ENCODE measurements at regions not wholly inside any gene's neighbourhood (a gene's known extent, or its start where the extent isn't known, plus 50 kb on each side); places are given as distances from the start of the nearest gene placed in this dataset.
"Not testable (repeated sequence)": the region's sequence is repeated elsewhere in the genome, so short reads cannot be mapped to it uniquely, and the experiment has no call there.

DNA sequence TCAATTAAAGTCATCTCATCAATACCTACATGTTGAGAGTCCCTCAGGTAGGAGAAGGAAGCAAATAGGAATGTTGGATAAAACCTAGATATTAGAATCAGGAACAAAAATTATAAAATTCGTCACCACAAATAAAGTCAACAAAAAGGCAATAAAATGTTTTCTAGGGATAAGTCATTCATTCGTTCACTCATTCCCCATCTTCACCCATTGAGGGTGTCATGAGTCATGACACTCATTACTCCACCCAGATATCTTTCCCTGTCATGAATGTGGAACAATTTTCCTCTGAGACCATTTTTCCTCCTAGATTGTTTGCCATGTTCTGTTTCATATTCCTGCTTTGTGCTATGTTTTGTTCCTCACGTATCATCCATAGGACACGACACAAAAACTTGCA is 50.9 kb upstream of the OLIG3 start:
- no peak for DNase-seq

GRCh38 chr6:137547186-137547585 is 53.0 kb upstream of the OLIG3 start:
- DNase-seq: no peak

DNA sequence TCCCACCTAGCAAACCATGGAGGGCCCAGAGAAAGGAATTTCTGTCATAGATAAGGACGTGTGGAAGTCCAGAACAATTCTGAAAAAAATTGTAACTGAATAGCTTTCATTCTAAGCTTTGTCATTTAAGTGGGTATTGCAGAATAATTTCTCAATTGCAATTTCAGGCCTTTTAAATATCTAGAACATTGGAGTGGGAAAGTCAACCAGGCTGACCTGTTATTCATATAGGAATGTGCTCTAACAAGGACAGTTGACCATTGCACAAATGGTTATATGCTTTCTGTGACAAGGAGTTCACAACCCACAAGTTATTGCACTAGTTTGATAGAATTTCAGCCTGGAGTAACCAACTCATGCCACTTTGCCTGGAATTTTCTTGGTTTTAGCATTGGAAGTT is 53.4 kb upstream of the OLIG3 start:
- DNase-seq: no peak

DNA sequence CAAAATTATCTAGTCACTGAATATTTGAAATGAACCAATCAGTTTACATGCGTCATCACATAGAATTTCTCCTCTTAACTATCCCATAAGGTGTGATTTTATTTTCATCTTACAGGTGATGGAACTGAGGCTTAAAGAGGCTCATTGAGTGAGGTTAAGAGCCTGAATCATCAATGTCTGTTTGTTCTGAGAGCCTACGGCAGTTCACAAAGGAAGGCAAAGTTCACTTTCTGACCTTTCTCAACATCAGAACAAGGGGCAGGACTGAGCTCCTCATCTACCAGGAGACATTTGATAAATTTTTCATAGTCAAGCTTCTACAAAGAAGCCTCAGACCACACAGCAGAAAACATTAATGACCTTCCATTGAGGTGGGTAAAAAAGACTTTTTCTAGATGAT is 54.9 kb upstream of the OLIG3 start:
- no peak for DNase-seq

GRCh38 chr6:137550535-137550934 is 56.3 kb upstream of the OLIG3 start:
- no peak for DNase-seq

DNA sequence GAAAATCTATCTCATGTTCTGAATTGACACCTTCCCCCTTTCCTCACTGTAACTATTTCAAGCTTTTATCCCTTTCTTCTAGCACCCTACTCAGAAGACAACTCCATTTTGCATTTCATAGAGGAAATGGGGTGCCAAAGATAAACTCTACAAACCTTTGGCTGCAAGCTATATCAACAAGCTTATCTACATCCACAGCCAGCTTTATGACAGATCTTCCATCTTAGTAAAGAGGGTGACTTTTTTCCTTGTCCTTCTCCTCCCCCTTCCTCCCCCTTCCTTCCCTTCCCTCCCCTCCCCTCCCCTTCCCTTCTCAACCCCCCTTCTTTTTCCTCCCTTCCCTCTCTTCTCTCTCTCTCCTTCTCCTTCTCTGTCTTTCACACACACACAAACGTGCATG is 58.0 kb upstream of the OLIG3 start:
- no peak for DNase-seq

- DNase-seq: no peak
Measured at GRCh38 chr6:137552809-137553208, 58.6 kb upstream of the OLIG3 start.

DNA sequence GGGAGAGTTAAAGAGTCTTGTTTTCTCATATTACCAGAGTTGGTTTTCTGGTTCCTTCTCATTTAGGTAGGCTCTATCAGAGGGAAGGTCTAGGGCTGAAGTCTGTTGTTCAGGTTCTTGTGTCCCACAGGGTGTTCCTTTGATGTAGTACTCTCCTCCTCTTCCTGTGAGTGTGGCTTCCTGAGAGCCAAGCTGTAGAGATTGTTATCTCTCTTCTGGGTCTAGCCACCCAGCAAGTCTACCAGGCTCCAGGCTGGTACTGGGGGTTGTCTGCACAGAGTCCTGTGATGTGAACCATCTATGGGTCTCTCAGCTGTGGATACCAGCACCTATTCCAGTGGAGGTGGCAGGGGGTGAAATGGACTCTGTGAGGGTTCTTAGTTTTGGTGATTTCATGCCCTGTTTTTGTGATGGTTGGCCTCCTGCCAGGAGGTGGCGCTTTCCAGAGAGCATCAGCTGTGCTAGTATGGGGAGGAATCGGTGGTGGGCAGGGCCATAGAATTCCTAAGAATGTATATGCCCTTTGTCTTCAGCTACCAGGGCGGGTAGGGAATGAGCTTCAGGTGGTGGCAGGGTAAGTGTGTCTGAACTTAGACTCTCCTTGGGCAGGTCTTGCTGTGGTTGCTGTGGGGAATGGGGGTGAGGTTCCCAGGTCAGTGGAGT is 65.5 kb upstream of the OLIG3 start:
- DNase-seq: not testable (repeated sequence)

DNA sequence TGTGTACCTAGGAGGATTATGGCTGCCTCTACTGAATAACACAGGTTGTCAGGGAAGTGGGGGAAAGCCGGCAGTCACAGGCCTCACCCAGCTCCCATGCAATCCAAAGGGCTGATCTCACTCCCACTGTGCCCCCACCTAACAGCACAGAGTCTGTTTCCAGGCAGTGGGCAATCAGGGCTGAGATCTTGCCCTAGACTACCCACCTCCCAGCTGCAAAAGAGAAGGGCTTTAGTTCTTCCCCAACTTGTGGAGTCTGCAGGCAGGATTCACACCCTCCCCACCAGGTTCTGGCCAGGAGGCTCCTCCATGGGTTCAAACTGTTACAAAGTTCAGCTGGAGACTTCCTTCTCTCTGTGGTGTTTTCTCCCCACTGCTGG is 66.0 kb upstream of the OLIG3 start:
- DNase-seq: no peak

DNA sequence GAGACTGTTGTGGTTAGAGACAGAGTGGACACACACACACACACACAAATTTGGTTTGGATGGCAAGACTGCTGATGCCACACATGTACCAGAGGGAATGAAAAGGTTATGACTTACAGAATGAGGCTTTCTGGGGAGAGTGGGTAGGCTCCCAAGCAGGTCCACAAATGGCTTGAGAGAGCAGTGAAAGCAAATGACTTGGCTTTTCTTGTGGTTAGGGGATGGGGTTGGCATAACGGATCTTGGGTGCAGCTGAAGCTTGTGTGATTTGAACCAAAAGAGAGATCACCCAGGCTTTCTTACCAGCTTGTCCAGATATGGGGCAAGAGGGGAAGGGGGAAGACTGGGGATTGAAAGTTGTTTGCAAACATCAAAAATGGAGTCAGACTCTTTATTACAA is 73.9 kb upstream of the OLIG3 start:
- no peak for DNase-seq

GRCh38 chr6:137570393-137570792 is 76.2 kb upstream of the OLIG3 start:
- no peak for DNase-seq

DNA sequence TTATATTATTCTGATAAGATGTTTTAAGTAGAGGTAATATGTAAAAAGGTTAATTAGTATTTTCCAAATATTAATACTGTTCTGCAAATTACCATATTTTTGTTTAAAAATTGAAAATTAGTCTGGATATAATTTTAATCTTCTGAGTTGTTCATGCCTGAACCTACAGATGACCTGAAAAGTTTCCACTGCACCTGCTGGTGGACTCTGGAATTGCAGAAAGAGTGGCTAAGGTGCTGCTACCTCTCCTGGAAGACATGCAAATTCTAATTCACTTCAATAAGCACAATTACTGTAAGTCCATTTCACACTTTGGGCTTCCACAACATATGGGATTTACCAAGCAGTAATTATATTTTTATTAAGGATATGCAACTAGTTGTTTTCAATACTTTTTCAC is 77.7 kb upstream of the OLIG3 start:
- peak; percentile 34 to 41 for DNase-seq

GRCh38 chr6:137573739-137574138 is 79.5 kb upstream of the OLIG3 start:
- no peak for DNase-seq

DNA sequence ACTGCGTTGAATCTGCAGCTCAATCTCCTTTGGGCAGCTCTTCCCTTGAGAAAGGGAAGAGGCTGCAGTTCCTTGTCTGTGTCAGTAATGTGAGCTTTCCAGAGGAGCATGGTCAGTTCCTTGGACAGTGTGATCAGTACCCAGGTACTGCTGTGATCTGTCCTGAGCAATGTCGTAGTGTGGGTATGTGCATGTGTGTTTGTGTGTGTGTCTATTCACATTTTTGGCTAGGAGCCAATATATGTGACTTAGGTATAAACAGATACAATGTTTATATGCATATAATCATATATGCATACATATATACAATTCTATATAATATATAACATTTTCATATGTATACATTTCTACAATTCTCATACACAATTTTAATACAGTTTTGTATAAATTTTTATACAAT is 85.4 kb upstream of the OLIG3 start:
- no peak for DNase-seq

DNA sequence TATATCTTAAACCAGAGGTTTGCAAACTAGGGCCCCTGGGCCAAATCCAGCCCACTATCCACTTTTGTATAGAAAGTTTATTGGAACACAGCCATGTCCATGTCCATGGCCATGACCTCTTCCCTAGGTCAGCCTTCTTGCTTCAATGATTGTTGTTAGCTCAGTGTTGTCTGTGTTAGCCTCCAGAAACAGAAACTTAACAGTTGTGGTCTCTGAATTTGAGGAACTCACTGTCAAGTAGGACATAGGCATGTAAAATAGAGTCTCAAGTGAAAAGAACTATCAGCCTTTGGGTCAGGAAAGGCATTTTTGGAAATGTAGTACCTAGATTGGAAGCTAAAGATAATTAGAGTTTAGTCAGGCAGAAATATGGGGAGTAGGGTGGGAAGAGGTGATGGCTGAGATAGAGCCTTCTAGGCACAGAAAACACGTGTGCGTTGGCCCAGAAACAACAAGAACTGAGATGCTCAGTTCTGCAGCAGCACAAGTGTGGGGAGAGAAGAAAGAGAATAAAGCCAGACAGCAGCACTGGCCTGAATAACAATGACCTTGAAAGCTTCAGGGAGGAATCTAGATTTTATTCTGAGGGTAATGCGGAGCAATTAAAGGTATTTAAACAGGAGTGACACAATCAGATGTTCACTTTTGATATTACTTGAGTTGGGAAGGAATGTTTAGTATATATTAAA is 87.0 kb upstream of the OLIG3 start:
- DNase-seq: peak; percentile 21 to 25

GRCh38 chr6:137583519-137583918 is 89.3 kb upstream of the OLIG3 start:
- not testable (repeated sequence) for DNase-seq

- DNase-seq: no peak
Measured at GRCh38 chr6:137588472-137588871, 94.3 kb upstream of the OLIG3 start.

DNA sequence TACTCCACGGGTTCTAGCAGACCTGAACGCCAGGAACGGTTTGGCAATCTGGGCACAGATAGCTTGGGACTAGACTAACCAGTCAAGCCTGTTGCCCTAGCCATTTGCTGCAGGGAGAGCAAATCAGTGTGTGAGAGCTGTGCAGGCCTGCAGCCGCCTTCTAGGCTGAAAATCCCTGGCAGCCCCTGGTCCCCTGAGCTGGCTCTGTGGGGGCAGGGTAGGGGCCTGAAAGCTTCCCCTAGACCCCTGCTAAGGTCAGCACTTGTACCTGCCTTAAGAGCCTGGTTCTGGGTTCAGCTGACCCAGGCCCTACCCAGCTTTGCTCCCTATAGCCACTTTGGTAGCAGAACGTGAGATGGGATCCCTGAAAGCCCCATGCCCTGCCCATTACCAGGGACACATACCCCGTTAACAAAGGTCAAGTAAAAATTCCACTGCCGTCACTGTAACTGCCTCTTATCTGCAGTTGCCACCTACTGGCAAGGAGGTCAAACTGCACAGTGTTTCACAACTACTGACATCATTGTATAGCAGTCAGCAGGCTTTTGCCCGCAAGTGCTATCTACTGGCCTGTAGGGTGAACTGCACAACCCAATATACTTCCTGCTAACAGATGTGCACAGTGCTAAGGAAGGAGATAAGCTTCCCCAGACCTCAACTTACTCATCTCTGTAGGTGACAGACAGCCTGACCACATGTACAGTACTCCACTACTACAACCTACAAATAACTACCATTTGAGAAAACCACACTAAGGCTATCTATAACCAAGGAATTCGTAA is 95.1 kb upstream of the OLIG3 start:
- peak; percentile 34 for DNase-seq

DNA sequence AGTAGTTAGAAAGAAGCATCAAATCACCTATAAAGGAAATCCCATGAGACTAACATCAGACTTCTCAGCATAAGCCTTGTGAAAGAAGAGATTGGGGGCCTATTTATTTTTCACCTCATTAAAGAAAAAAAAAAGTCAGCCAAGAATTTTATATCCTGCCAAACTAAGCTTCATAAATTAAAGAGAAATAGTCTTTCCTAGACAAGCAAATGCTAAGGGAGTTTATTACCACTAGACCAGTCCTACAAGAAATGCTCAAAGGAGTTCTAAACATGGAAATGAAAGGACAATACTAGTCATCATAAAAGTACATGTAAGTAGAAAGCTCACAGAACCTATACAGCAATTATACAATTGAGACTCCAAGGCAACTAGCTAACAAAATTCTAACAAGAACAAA is 96.5 kb upstream of the OLIG3 start:
- DNase-seq: no peak

- DNase-seq: no peak
Measured at GRCh38 chr6:137601471-137601870, 107.3 kb upstream of the OLIG3 start.

- DNase-seq: no peak
Measured at GRCh38 chr6:137602313-137603197, 108.4 kb upstream of the OLIG3 start.

DNA sequence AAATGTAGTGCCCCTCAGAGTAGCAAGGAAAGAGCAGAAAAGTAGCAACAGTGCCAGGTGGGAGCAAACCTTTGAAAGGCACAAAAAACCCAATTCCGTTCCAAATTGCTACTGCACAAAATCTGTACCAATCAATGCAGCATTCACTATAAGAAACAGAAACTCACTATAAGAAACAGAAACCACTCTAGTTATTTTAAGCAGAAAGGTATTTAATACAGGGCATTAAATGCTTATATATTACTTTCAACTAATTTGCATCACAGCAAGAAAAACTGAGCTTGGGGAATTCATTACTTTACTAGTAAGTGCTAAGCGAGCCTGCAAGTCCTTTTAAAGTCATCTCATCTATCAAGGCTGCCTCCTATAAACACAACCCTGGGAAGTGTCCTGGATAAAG is 116.5 kb upstream of the OLIG3 start:
- DNase-seq: no peak

GRCh38 chr6:137623293-137623692 is 129.1 kb upstream of the OLIG3 start:
- no peak for DNase-seq
